HG03558 (cell line): ENCODE measurements at regions not wholly inside any gene's neighbourhood (a gene's known extent, or its start where the extent isn't known, plus 50 kb on each side); places are given as distances from the start of the nearest gene placed in this dataset.
"Not testable (repeated sequence)": the region's sequence is repeated elsewhere in the genome, so short reads cannot be mapped to it uniquely, and the experiment has no call there.

ENCODE experiments used
- ATAC-seq: cut with Tn5 transposase; IDR thresholded peaks from one replicate; pipeline ENCODE4 v1.9.1; 2021; ENCODE audit warnings: moderate number of reproducible peaks; ENCODE audit not compliant: unreplicated experiment; ENCODE audit errors: extremely low read depth

- ATAC-seq, result no peak
Measured at GRCh38 chr4:33626221-33626620, 2618.1 kb downstream of the ARAP2 start.

GRCh38 chr4:33628296-33628695 is 2616.0 kb downstream of the ARAP2 start:
- no peak for ATAC-seq

GRCh38 chr4:33649015-33649414 is 2595.3 kb downstream of the ARAP2 start:
- no peak for ATAC-seq

GRCh38 chr4:33649471-33649870 is 2594.8 kb downstream of the ARAP2 start:
- ATAC-seq, result no peak

- ATAC-seq, result no peak
Measured at GRCh38 chr4:33650036-33650435, 2594.3 kb downstream of the ARAP2 start.

GRCh38 chr4:33658971-33659370 is 2585.3 kb downstream of the ARAP2 start:
- ATAC-seq, result no peak

- no peak for ATAC-seq
Measured at GRCh38 chr4:33661636-33662035, 2582.7 kb downstream of the ARAP2 start.

- ATAC-seq, result no peak
Measured at GRCh38 chr4:33685939-33686338, 2558.4 kb downstream of the ARAP2 start.

GRCh38 chr4:33696041-33696440 is 2548.3 kb downstream of the ARAP2 start:
- no peak for ATAC-seq

GRCh38 chr4:33696586-33696985 is 2547.7 kb downstream of the ARAP2 start:
- ATAC-seq, result no peak

GRCh38 chr4:33709247-33709646 is 2535.1 kb downstream of the ARAP2 start:
- ATAC-seq, result no peak

- ATAC-seq, result no peak
Measured at GRCh38 chr4:33711826-33712225, 2532.5 kb downstream of the ARAP2 start.

- no peak for ATAC-seq
Measured at GRCh38 chr4:33714971-33715370, 2529.3 kb downstream of the ARAP2 start.

GRCh38 chr4:33715841-33716395 is 2528.4 kb downstream of the ARAP2 start:
- no peak for ATAC-seq

- no peak for ATAC-seq
Measured at GRCh38 chr4:33722254-33722653, 2522.1 kb downstream of the ARAP2 start.

- ATAC-seq, result no peak
Measured at GRCh38 chr4:33722800-33723516, 2521.4 kb downstream of the ARAP2 start.

GRCh38 chr4:33724685-33725084 is 2519.6 kb downstream of the ARAP2 start:
- no peak for ATAC-seq

GRCh38 chr4:33725861-33726260 is 2518.5 kb downstream of the ARAP2 start:
- ATAC-seq, result no peak

- no peak for ATAC-seq
Measured at GRCh38 chr4:33737726-33738125, 2506.6 kb downstream of the ARAP2 start.

- no peak for ATAC-seq
Measured at GRCh38 chr4:33739884-33740632, 2504.3 kb downstream of the ARAP2 start.

- ATAC-seq, result not testable (repeated sequence)
Measured at GRCh38 chr4:33740871-33741270, 2503.4 kb downstream of the ARAP2 start.
